NCI-H1417 treated with DMSO at 0.1 percent for 48 hours (cell line): ENCODE measurements at regions not wholly inside any gene's neighbourhood (a gene's known extent, or its start where the extent isn't known, plus 50 kb on each side); places are given as distances from the start of the nearest gene placed in this dataset.

Experiments
- DNase-seq: peaks from one replicate; lab custom pipeline; 2025; lab: John Stamatoyannopoulos, UW

- DNase-seq = no peak
Observed at GRCh38 chr5:72046106-72046505, 61.2 kb upstream of the MAP1B start.

- DNase-seq = no peak
Observed at GRCh38 chr5:72055636-72056035, 51.6 kb upstream of the MAP1B start.
